ENCODE measurements at regions not wholly inside any gene's neighbourhood (a gene's known extent, or its start where the extent isn't known, plus 50 kb on each side); places are given as distances from the start of the nearest gene placed in this dataset.

DNA sequence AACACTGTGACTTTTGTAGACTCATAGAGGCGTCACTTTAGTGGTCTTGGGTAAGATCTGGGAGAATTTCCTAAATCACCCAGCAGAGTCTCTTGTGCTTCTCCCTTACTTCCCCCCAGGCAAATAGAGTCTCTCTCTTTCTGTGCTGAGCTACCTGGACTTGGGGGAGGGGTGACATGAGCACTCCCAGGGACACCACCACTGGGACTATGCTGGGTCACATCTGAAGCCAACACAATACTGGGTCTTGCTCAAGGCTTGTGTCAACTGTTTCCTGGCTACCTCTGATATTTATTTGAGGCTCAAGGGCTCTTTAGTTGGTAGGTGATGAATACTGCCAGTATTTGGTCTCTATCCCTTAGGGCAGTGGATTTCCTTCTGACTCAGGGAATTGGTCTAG lies 214.6 kb upstream of the TPK1 start:
- H3K4me2 ChIP-seq (ENCODE audit: low read length): no peak overlapping the region
- no peak overlapping the region for H3K27ac ChIP-seq (ENCODE audit: low read depth, low read length, poor library complexity, severe bottlenecking)
- no peaks in the 10 kb centered on the region for H3F3A ChIP-seq (ENCODE audit: insufficient read depth, low read length)
- no peak overlapping the region for H3K4me3 ChIP-seq (ENCODE audit: low read depth, low read length, poor library complexity, severe bottlenecking)
- no peaks in the 10 kb centered on the region for H3K79me2 ChIP-seq (ENCODE audit: insufficient read depth, low read length)
- no peaks in the 10 kb centered on the region for H3K9me2 ChIP-seq (ENCODE audit: low read depth, low read length)
- H3K27me3 ChIP-seq (ENCODE audit: insufficient read depth, low read length): no peaks in the 10 kb centered on the region
- TF ChIP-seq EZH2 (IDR thresholded peaks at IDR 0.05; ENCODE audit: borderline replicate concordance, low read length) (no peak), CTCF (IDR thresholded peaks at IDR 0.05; ENCODE audit: low read length) (no peak)
- no peak overlapping the region for H2AFZ ChIP-seq (ENCODE audit: low read length)
- no peaks in the 10 kb centered on the region for H3K4me1 ChIP-seq (ENCODE audit: insufficient read depth, low read length, severe bottlenecking)
- H3K9me3 ChIP-seq (ENCODE audit: low read length): no peaks in the 10 kb centered on the region
- H3K36me3 ChIP-seq (ENCODE audit: insufficient read depth, low read length): no peaks in the 10 kb centered on the region
- no peaks in the 10 kb centered on the region for H4K20me1 ChIP-seq (ENCODE audit: insufficient read depth, low read length)
- no peak overlapping the region for H3K9ac ChIP-seq (ENCODE audit: low read length)

GRCh38 chr7:145036604-145037405 lies 201.0 kb upstream of the TPK1 start:
- Histone ChIP-seq H3K9ac (ENCODE audit: low read length) (no peak overlapping the region), H4K20me1 (ENCODE audit: insufficient read depth, low read length) (no peaks in the 10 kb centered on the region), H3K27me3 (ENCODE audit: insufficient read depth, low read length) (no peaks in the 10 kb centered on the region), H3F3A (ENCODE audit: insufficient read depth, low read length) (no peaks in the 10 kb centered on the region), H3K4me2 (ENCODE audit: low read length) (no peak overlapping the region; the same call in 1 of the 2 replicates), H3K79me2 (ENCODE audit: insufficient read depth, low read length) (no peaks in the 10 kb centered on the region), H3K9me3 (ENCODE audit: low read length) (no peaks in the 10 kb centered on the region), H3K4me3 (ENCODE audit: low read depth, low read length, poor library complexity, severe bottlenecking) (no peak overlapping the region), H3K27ac (ENCODE audit: low read depth, low read length, poor library complexity, severe bottlenecking) (no peak overlapping the region), H3K36me3 (ENCODE audit: insufficient read depth, low read length) (no peaks in the 10 kb centered on the region), H2AFZ (ENCODE audit: low read length) (no peak overlapping the region), H3K9me2 (ENCODE audit: low read depth, low read length) (no peaks in the 10 kb centered on the region), H3K4me1 (ENCODE audit: insufficient read depth, low read length, severe bottlenecking) (no peaks in the 10 kb centered on the region)
- peak; percentile 97 for TF ChIP-seq CTCF (IDR thresholded peaks at IDR 0.05; ENCODE audit: low read length)
- TF ChIP-seq EZH2 (IDR thresholded peaks at IDR 0.05; ENCODE audit: borderline replicate concordance, low read length): no peak

GRCh38 chr7:145031162-145031561 lies 195.3 kb upstream of the TPK1 start:
- H3K27me3 ChIP-seq (ENCODE audit: insufficient read depth, low read length): no peaks in the 10 kb centered on the region
- H3K9ac ChIP-seq (ENCODE audit: low read length): no peak overlapping the region
- no peaks in the 10 kb centered on the region for H4K20me1 ChIP-seq (ENCODE audit: insufficient read depth, low read length)
- no peaks in the 10 kb centered on the region for H3K9me3 ChIP-seq (ENCODE audit: low read length)
- no peaks in the 10 kb centered on the region for H3K9me2 ChIP-seq (ENCODE audit: low read depth, low read length)
- no peak for TF ChIP-seq CTCF (IDR thresholded peaks at IDR 0.05; ENCODE audit: low read length)
- H3K79me2 ChIP-seq (ENCODE audit: insufficient read depth, low read length): no peaks in the 10 kb centered on the region
- H3F3A ChIP-seq (ENCODE audit: insufficient read depth, low read length): no peaks in the 10 kb centered on the region
- H3K27ac ChIP-seq (ENCODE audit: low read depth, low read length, poor library complexity, severe bottlenecking): no peak overlapping the region
- no peak overlapping the region for H3K4me2 ChIP-seq (ENCODE audit: low read length)
- peaks cover 3% of the 10 kb centered on the region for H3K4me1 ChIP-seq (ENCODE audit: insufficient read depth, low read length, severe bottlenecking)
- H3K4me3 ChIP-seq (ENCODE audit: low read depth, low read length, poor library complexity, severe bottlenecking): no peak overlapping the region
- no peak overlapping the region for H2AFZ ChIP-seq (ENCODE audit: low read length)
- H3K36me3 ChIP-seq (ENCODE audit: insufficient read depth, low read length): no peaks in the 10 kb centered on the region

Measured in OCI-LY1 (cell line).